ENCODE measurements at regions not wholly inside any gene's neighbourhood (a gene's known extent, or its start where the extent isn't known, plus 50 kb on each side); places are given as distances from the start of the nearest gene placed in this dataset.

DNA sequence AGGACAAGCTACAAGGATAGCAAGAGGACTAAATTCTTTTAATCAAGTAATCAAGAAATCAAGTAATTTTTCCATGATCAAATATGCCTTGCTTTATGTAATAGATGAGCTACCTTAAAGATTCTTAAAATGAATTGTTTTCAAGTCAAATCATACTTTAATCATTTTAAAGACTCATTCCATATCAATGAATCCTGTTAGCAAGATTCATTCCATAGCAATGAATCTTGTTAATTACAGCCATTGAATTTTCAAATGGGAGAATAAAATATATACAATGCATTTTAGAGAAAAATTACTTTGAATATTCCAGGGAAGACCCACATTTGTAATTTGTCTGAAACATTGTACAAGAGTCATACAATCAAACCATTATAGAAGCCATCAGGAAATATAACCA is 145.7 kb downstream of the RFX6 start:
- TF ChIP-seq, protein P1, sequence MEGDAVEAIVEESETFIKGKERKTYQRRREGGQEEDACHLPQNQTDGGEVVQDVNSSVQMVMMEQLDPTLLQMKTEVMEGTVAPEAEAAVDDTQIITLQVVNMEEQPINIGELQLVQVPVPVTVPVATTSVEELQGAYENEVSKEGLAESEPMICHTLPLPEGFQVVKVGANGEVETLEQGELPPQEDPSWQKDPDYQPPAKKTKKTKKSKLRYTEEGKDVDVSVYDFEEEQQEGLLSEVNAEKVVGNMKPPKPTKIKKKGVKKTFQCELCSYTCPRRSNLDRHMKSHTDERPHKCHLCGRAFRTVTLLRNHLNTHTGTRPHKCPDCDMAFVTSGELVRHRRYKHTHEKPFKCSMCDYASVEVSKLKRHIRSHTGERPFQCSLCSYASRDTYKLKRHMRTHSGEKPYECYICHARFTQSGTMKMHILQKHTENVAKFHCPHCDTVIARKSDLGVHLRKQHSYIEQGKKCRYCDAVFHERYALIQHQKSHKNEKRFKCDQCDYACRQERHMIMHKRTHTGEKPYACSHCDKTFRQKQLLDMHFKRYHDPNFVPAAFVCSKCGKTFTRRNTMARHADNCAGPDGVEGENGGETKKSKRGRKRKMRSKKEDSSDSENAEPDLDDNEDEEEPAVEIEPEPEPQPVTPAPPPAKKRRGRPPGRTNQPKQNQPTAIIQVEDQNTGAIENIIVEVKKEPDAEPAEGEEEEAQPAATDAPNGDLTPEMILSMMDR (IDR thresholded peaks at IDR 0.05), result no peak
- Mint-ChIP-seq H3K27ac (no peak overlapping the region), H3K36me3 (ENCODE audit: low read depth) (no peaks in the 10 kb centered on the region), H3K4me3 (no peak overlapping the region), H3K9me3 (peaks cover 5% of the 10 kb centered on the region), H3K4me1 (ENCODE audit: low read depth) (no peaks in the 10 kb centered on the region), H3K27me3 (no peaks in the 10 kb centered on the region)
- Histone ChIP-seq H3K4me1 (ENCODE audit: insufficient read depth, low read length) (no peaks in the 10 kb centered on the region), H3K36me3 (ENCODE audit: insufficient read depth, low read length) (no peaks in the 10 kb centered on the region), H3K9me3 (ENCODE audit: control insufficient read depth in 1 of 2, insufficient read depth in 1 of 2, low read length in 2 of 2) (no peaks in the 10 kb centered on the region), H3K27me3 (ENCODE audit: control insufficient read depth in 1 of 2, insufficient read depth in 2 of 2, low read length in 2 of 2) (no peaks in the 10 kb centered on the region), H3K27ac (ENCODE audit: low read depth in 1 of 2, low read length in 2 of 2) (no peak overlapping the region), H3K4me3 (ENCODE audit: low read length) (no peak overlapping the region)
- ChIA-PET POLR2A (no interaction called here), CTCF (no interaction called here)
- DNase-seq, result no peak
- no peak for ATAC-seq (ENCODE audit: poor library complexity)
- intact Hi-C loops (cut with DNase I, micrococcal nuclease), result no loop called here

DNA sequence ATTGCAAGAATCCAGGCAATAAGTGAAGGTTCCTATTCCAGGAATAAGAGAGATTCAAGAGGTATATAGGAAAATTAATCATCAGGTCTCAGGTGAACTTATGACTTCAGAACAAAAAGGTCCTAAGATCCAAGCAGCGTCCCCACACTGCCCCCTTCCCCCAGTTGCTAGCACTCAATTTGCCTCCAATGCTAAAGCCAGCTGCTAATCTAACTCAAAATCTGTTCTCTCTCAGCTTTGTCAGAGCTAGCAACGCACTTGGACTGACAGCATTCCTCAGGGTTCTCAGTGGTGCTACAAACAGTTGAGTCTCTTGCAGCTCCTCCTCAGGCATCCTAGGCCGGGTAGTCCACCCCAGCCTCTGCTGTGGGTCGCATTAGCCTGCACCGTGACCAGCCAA is 148.3 kb downstream of the RFX6 start:
- Histone ChIP-seq H3K4me1 (ENCODE audit: insufficient read depth, low read length) (no peaks in the 10 kb centered on the region), H3K9me3 (ENCODE audit: control insufficient read depth in 1 of 2, insufficient read depth in 1 of 2, low read length in 2 of 2) (no peaks in the 10 kb centered on the region), H3K4me3 (ENCODE audit: low read length) (no peak overlapping the region), H3K27me3 (ENCODE audit: control insufficient read depth in 1 of 2, insufficient read depth in 2 of 2, low read length in 2 of 2) (no peaks in the 10 kb centered on the region), H3K36me3 (ENCODE audit: insufficient read depth, low read length) (no peaks in the 10 kb centered on the region), H3K27ac (ENCODE audit: low read depth in 1 of 2, low read length in 2 of 2) (no peak overlapping the region)
- Mint-ChIP-seq H3K4me3 (no peak overlapping the region), H3K9me3 (no peaks in the 10 kb centered on the region), H3K27me3 (no peaks in the 10 kb centered on the region), H3K27ac (no peak overlapping the region), H3K4me1 (ENCODE audit: low read depth) (no peaks in the 10 kb centered on the region), H3K36me3 (ENCODE audit: low read depth) (no peaks in the 10 kb centered on the region)
- CTCF ChIA-PET, result no interaction called here
- TF ChIP-seq, protein P1 (IDR thresholded peaks at IDR 0.05), result no peak
- ATAC-seq (ENCODE audit: poor library complexity) (no peak), DNase-seq (no peak)
- POLR2A ChIA-PET, result no interaction called here
- intact Hi-C loops (cut with DNase I, micrococcal nuclease), result no loop called here

DNA sequence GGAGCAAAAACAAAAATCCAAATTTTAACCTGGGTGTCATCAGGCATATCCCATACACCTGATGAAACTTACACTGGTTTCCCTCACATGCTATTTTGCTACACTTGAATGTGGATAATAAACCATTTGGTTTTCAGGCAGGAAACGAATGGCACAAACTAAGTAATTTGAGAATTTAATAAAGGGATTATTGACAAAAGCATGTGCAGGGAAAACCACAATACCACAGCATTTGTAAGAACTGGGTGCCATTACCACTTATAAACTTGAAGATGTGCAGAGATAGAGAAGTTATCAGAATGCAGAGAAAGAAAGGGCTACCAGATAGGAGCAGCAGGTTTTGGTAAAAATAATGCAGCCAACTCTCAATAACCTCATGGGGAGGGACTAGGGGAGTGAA is 151.2 kb downstream of the RFX6 start:
- Mint-ChIP-seq H3K9me3 (no peaks in the 10 kb centered on the region), H3K36me3 (ENCODE audit: low read depth) (no peaks in the 10 kb centered on the region), H3K27ac (no peak overlapping the region), H3K4me1 (ENCODE audit: low read depth) (no peaks in the 10 kb centered on the region), H3K4me3 (no peak overlapping the region), H3K27me3 (no peaks in the 10 kb centered on the region)
- CTCF ChIA-PET, result no interaction called here
- ATAC-seq (ENCODE audit: poor library complexity) (no peak), DNase-seq (no peak)
- no peaks in the 10 kb centered on the region for H3K36me3 ChIP-seq (ENCODE audit: insufficient read depth, low read length)
- H3K27me3 ChIP-seq (ENCODE audit: control insufficient read depth in 1 of 2, insufficient read depth in 2 of 2, low read length in 2 of 2), result no peaks in the 10 kb centered on the region
- POLR2A ChIA-PET, result no interaction called here
- no peaks in the 10 kb centered on the region for H3K9me3 ChIP-seq (ENCODE audit: control insufficient read depth in 1 of 2, insufficient read depth in 1 of 2, low read length in 2 of 2)
- H3K4me3 ChIP-seq (ENCODE audit: low read length), result no peak overlapping the region
- no peaks in the 10 kb centered on the region for H3K4me1 ChIP-seq (ENCODE audit: insufficient read depth, low read length)
- TF ChIP-seq, protein P1 (IDR thresholded peaks at IDR 0.05), result no peak
- intact Hi-C loops (cut with DNase I, micrococcal nuclease), result no loop called here
- H3K27ac ChIP-seq (ENCODE audit: low read depth in 1 of 2, low read length in 2 of 2), result no peak overlapping the region
